HepG2 (cell line): ENCODE measurements at regions not wholly inside any gene's neighbourhood (a gene's known extent, or its start where the extent isn't known, plus 50 kb on each side); places are given as distances from the start of the nearest gene placed in this dataset.

ENCODE experiments used
- CHD2 ChIP-seq: IDR thresholded peaks from 2 replicates; pipeline ENCODE4 v1.6.1; 2011; ENCODE audit warnings: low read depth, low read length, improper control_type of control experiment
- CREM ChIP-seq, 2 experiments: sonication (generic) in 1 of 2; formaldehyde crosslinking in 1 of 2; IDR thresholded peaks; 2 replicates each; pipeline versions ENCODE4 v1.4.0 to v1.6.1; 2016 to 2020; ENCODE audit warnings: antibody characterized with exemption in 1 of 2, mild to moderate bottlenecking in 1 of 2, missing genetic modification reagents in 1 of 2
- CTCF ChIP-seq: sonication (generic); formaldehyde crosslinking; IDR thresholded peaks from 2 replicates; pipeline ENCODE4 v1.5.0; 2020; ENCODE audit warnings: mild to moderate bottlenecking, missing genetic modification reagents, moderate library complexity
- RBM39 ChIP-seq: fragments of 200-400 bp; formaldehyde crosslinking; IDR thresholded peaks from one replicate; pipeline ENCODE4 v1.6.1; 2018; ENCODE audit warnings: antibody characterized with exemption, mild to moderate bottlenecking, low read depth, low read length; ENCODE audit not compliant: poor library complexity, severe bottlenecking
- SAFB2 ChIP-seq: sonication (generic); formaldehyde crosslinking; IDR thresholded peaks from 2 replicates; pipeline ENCODE4 v1.5.1; 2020; ENCODE audit warnings: missing genetic modification reagents, low read depth, mild to moderate bottlenecking, borderline replicate concordance
- TCF7L2 ChIP-seq: IDR thresholded peaks from 2 replicates; pipeline ENCODE4 v1.6.1; 2011; ENCODE audit warnings: mild to moderate bottlenecking, low read depth, low read length, moderate library complexity
- YY1 ChIP-seq: IDR thresholded peaks from 2 replicates; pipeline ENCODE4 v1.6.1; 2011; ENCODE audit warnings: low read length, low read depth, moderate library complexity, mild to moderate bottlenecking; ENCODE audit not compliant: insufficient read depth, insufficient replicate concordance
- ZBTB46 ChIP-seq: sonication (generic); formaldehyde crosslinking; IDR thresholded peaks from 2 replicates; pipeline ENCODE4 v1.4.0; 2020; ENCODE audit warnings: mild to moderate bottlenecking, missing genetic modification reagents, borderline replicate concordance
- ZFP36 ChIP-seq: fragments of 150-350 bp; IDR thresholded peaks from 2 replicates; pipeline ENCODE4 v1.6.1; 2018; ENCODE audit warnings: borderline replicate concordance, low read length, low read depth; ENCODE audit not compliant: partially characterized antibody
- ZNF629 ChIP-seq: sonication (generic); formaldehyde crosslinking; conservative IDR thresholded peaks from 2 replicates; pipeline ENCODE4 v1.5.0; 2020; ENCODE audit warnings: missing genetic modification reagents
- ZNF841 ChIP-seq: sonication (generic); formaldehyde crosslinking; IDR thresholded peaks from 2 replicates; pipeline ENCODE4 v1.8.1; 2023; ENCODE audit warnings: missing genetic modification reagents, borderline replicate concordance
- ZZZ3 ChIP-seq: sonication (generic); formaldehyde crosslinking; IDR thresholded peaks from 2 replicates; pipeline ENCODE4 v1.4.0; 2020; ENCODE audit warnings: missing genetic modification reagents, mild to moderate bottlenecking, borderline replicate concordance
- TF ChIP-seq, protein P1 (sequence below): sonication (generic); formaldehyde crosslinking; IDR thresholded peaks from 2 replicates; pipeline ENCODE4 v1.9.0; 2021; ENCODE audit warnings: missing genetic modification reagents, borderline replicate concordance

DNA sequence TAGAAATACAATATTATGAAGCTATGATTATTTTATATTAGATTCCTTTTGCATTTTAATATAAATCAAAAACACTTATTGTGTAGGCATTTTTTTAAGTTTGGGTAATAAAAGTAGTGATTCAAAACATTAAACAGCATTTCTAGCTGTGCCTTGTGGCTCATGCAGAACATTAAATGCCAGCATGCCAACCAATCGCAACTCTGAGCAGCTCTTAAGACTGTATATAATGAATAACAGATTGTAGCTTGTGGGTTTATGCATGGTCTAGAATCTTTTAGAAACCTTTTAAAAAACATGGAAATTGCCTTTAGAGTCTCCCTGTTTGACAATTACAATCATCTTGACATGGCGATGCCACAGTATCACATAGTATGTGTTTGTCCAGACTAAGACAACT, 903.8 kb downstream of the EFNA5 start:
- TF ChIP-seq ZBTB46 (CRISPR knock-in tag) (no peak), ZFP36 (no peak), ZZZ3 (CRISPR knock-in tag) (no peak), RBM39 (no peak), SAFB2 (CRISPR knock-in tag) (no peak), TCF7L2 (no peak), CREM (IDR thresholded peaks at IDR 0.05) (no peak), CREM (CRISPR knock-in tag; IDR thresholded peaks at IDR 0.05) (no peak), CTCF (CRISPR knock-in tag) (no peak), CHD2 (no peak), ZNF629 (no peak), YY1 (no peak), ZNF841 (CRISPR knock-in tag) (no peak)
- TF ChIP-seq, protein P1, sequence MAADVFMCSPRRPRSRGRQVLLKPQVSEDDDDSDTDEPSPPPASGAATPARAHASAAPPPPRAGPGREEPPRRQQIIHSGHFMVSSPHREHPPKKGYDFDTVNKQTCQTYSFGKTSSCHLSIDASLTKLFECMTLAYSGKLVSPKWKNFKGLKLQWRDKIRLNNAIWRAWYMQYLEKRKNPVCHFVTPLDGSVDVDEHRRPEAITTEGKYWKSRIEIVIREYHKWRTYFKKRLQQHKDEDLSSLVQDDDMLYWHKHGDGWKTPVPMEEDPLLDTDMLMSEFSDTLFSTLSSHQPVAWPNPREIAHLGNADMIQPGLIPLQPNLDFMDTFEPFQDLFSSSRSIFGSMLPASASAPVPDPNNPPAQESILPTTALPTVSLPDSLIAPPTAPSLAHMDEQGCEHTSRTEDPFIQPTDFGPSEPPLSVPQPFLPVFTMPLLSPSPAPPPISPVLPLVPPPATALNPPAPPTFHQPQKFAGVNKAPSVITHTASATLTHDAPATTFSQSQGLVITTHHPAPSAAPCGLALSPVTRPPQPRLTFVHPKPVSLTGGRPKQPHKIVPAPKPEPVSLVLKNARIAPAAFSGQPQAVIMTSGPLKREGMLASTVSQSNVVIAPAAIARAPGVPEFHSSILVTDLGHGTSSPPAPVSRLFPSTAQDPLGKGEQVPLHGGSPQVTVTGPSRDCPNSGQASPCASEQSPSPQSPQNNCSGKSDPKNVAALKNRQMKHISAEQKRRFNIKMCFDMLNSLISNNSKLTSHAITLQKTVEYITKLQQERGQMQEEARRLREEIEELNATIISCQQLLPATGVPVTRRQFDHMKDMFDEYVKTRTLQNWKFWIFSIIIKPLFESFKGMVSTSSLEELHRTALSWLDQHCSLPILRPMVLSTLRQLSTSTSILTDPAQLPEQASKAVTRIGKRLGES (CRISPR knock-in tag), result no peak
